GM12878 (cell line): ENCODE measurements at regions not wholly inside any gene's neighbourhood (a gene's known extent, or its start where the extent isn't known, plus 50 kb on each side); places are given as distances from the start of the nearest gene placed in this dataset.

ENCODE experiments used
- ATAC-seq: fragments of 200-7000 bp; cut with Tn5 transposase; 3 replicates; pipeline ENCODE4 v1.9.1; 2020; ENCODE audit warnings: mild to moderate bottlenecking, moderate library complexity
- BruUV-seq: library from RNA; stranded (reverse); fragments of 400-500 nt; replicated peaks from 2 replicates; lab custom pipeline; 2021; lab: Mats Ljungman, UMichigan
- CTCF ChIA-PET: fragments of 300-600 bp; sonication (Branson Sonifier 250); formaldehyde crosslinking; extraction: SDS; loops from one replicate; lab custom pipeline; 2021; ENCODE audit warnings: inconsistent platforms; lab: Yijun Ruan, JAX
- POLR2A ChIA-PET: fragments of 350-600 bp; formaldehyde crosslinking; extraction: SDS; loops from one replicate; lab custom pipeline; 2021; ENCODE audit warnings: inconsistent platforms; lab: Charles Lee
- RAD21 ChIA-PET: fragments of 300-600 bp; sonication (Branson Sonifier 250); formaldehyde crosslinking; loops from one replicate; lab custom pipeline; 2023; ENCODE audit warnings: antibody characterized with exemption; ENCODE audit not compliant: unreplicated experiment; lab: Charles Lee
- SMC1A ChIA-PET: fragments of 300-600 bp; sonication (Branson Sonifier 250); formaldehyde crosslinking; loops from one replicate; lab custom pipeline; 2023; ENCODE audit not compliant: unreplicated experiment, uncharacterized antibody; lab: Charles Lee
- DNase-seq: peaks from one replicate; pipeline ENCODE4 v3.0.0-alpha.2; 2011; ENCODE audit warnings: low read depth, low spot score
- FAIRE-seq: peaks from 3 replicates; lab custom pipeline; 2011; peaks lifted over from hg19 to GRCh38; lab: Jason Lieb, UNC
- H2AFZ ChIP-seq: 2 replicates; pipeline ENCODE4 v1.6.0; 2011; ENCODE audit warnings: low read depth, low read length, control low read depth; ENCODE audit not compliant: control insufficient read depth
- H3K27ac ChIP-seq: 2 replicates; pipeline ENCODE4 v1.5.1; 2011; ENCODE audit warnings: control low read depth; ENCODE audit not compliant: control insufficient read depth, insufficient read depth
- H3K27me3 ChIP-seq, 2 experiments: replicated peaks in 1 of 2; 2 replicates each; pipeline versions ENCODE4 v1.6.0 to v1.6.1; 2011; ENCODE audit warnings: low read length in 1 of 2; ENCODE audit not compliant: control insufficient read depth in 2 of 2, insufficient read depth in 2 of 2
- H3K36me3 ChIP-seq, 2 experiments: 2 replicates each; pipeline ENCODE4 v1.5.1; 2011; ENCODE audit warnings: low read length in 1 of 2; ENCODE audit not compliant: control insufficient read depth in 2 of 2, insufficient read depth in 2 of 2
- H3K4me1 ChIP-seq: 2 replicates; pipeline ENCODE4 v1.6.1; 2011; ENCODE audit warnings: mild to moderate bottlenecking, low read length, moderate library complexity, mixed read lengths; ENCODE audit not compliant: control insufficient read depth, insufficient read depth
- H3K4me2 ChIP-seq: 2 replicates; pipeline ENCODE4 v1.6.0; 2011; ENCODE audit warnings: control low read depth; ENCODE audit not compliant: control insufficient read depth, insufficient read depth
- H3K4me3 ChIP-seq: fragments of 200-600 bp; sonication (generic); 2 replicates; pipeline ENCODE4 v1.5.1; 2016
- H3K79me2 ChIP-seq: 2 replicates; pipeline ENCODE4 v1.6.0; 2011; ENCODE audit warnings: low read length; ENCODE audit not compliant: control insufficient read depth, insufficient read depth
- H3K9ac ChIP-seq: 2 replicates; pipeline ENCODE4 v1.8.0; 2011; ENCODE audit warnings: low read length, control low read depth, mixed read lengths; ENCODE audit not compliant: control insufficient read depth, insufficient read depth
- H3K9me3 ChIP-seq: replicated peaks from 3 replicates; pipeline ENCODE4 v1.5.1; 2011; ENCODE audit warnings: mild to moderate bottlenecking, low read length; ENCODE audit not compliant: control insufficient read depth, insufficient read depth
- H4K20me1 ChIP-seq: 2 replicates; pipeline ENCODE4 v1.6.0; 2011; ENCODE audit not compliant: control insufficient read depth, insufficient read depth
- BCL11A ChIP-seq: IDR thresholded peaks from 2 replicates; pipeline ENCODE4 v1.6.1; 2011; ENCODE audit warnings: low read depth, low read length
- FOXK2 ChIP-seq: fragments of 450-650 bp; IDR thresholded peaks from 2 replicates; pipeline ENCODE4 v1.6.1; 2017; ENCODE audit warnings: mild to moderate bottlenecking, moderate library complexity
- GABPA ChIP-seq: IDR thresholded peaks from 2 replicates; pipeline ENCODE4 v1.6.1; 2014; ENCODE audit warnings: antibody characterized with exemption, low read depth, mild to moderate bottlenecking, inconsistent platforms
- HDGF ChIP-seq: fragments of 450-650 bp; IDR thresholded peaks from 2 replicates; pipeline ENCODE4 v1.6.1; 2016; ENCODE audit warnings: antibody characterized with exemption
- KLF5 ChIP-seq: fragments of 450-650 bp; IDR thresholded peaks from 2 replicates; pipeline ENCODE4 v1.6.1; 2014; ENCODE audit warnings: mild to moderate bottlenecking; ENCODE audit not compliant: partially characterized antibody
- MTA3 ChIP-seq: IDR thresholded peaks from 2 replicates; pipeline ENCODE4 v1.6.1; 2012; ENCODE audit warnings: low read length, inconsistent platforms, borderline replicate concordance
- MYC ChIP-seq: IDR thresholded peaks from 2 replicates; pipeline ENCODE4 v1.6.1; 2011; ENCODE audit warnings: mild to moderate bottlenecking, low read length, moderate library complexity, inconsistent platforms; ENCODE audit not compliant: insufficient read depth, insufficient replicate concordance, insufficient read length, severe bottlenecking
- NBN ChIP-seq: fragments of 450-650 bp; IDR thresholded peaks from 2 replicates; pipeline ENCODE4 v1.6.1; 2016
- NFIC ChIP-seq: IDR thresholded peaks from 2 replicates; pipeline ENCODE4 v1.6.1; 2012; ENCODE audit warnings: low read depth, mild to moderate bottlenecking, inconsistent platforms, low read length, moderate library complexity
- POLR2AphosphoS5 ChIP-seq: IDR thresholded peaks from 2 replicates; pipeline ENCODE4 v1.6.1; 2011; ENCODE audit warnings: mild to moderate bottlenecking, low read length, inconsistent platforms
- SREBF1 ChIP-seq: IDR thresholded peaks from 2 replicates; pipeline ENCODE4 v1.6.1; 2012; ENCODE audit warnings: mild to moderate bottlenecking, low read length
- SREBF2 ChIP-seq: IDR thresholded peaks from 2 replicates; pipeline ENCODE4 v1.6.1; 2012; ENCODE audit warnings: mild to moderate bottlenecking, low read length
- SUZ12 ChIP-seq: fragments of 200-600 bp; sonication (generic); IDR thresholded peaks from one replicate; pipeline ENCODE4 v1.6.1; 2018; ENCODE audit warnings: antibody characterized with exemption, mild to moderate bottlenecking; ENCODE audit not compliant: unreplicated experiment
- ZNF207 ChIP-seq: fragments of 450-650 bp; IDR thresholded peaks from 2 replicates; pipeline ENCODE4 v1.6.1; 2014; ENCODE audit warnings: antibody characterized with exemption, mild to moderate bottlenecking, borderline replicate concordance
- ZNF274 ChIP-seq: IDR thresholded peaks from one replicate; pipeline ENCODE4 v1.8.0; 2011; ENCODE audit not compliant: insufficient read length, insufficient read depth
- WGBS: methylation state at CpG from one replicate; pipeline ENCODE4 v1.1.6; 2016; ENCODE audit warnings: low lambda C conversion rate; ENCODE audit not compliant: insufficient replicate concordance, insufficient coverage; ENCODE audit errors: missing lambda C conversion rate; 5-methylcytosine and 5-hydroxymethylcytosine counted together
- in situ Hi-C: fragments of 300-500 bp; cut with MboI; formaldehyde crosslinking; loops from 9 replicates; pipeline ENCODE4 v1.14.3; 2018; ENCODE audit warnings: mixed read lengths
- intact Hi-C: fragments of 100-400 bp; cut with micrococcal nuclease; formaldehyde crosslinking; loops from one replicate; pipeline ENCODE4 v1.14.2; 2022; ENCODE audit not compliant: unreplicated experiment
- TF ChIP-seq, protein P1 (sequence below): fragments of 450-650 bp; IDR thresholded peaks from 2 replicates; pipeline ENCODE4 v1.6.1; 2017; ENCODE audit warnings: mild to moderate bottlenecking, low read depth, inconsistent platforms; ENCODE audit not compliant: poor library complexity, severe bottlenecking
- TF ChIP-seq, protein P2 (sequence below): fragments of 450-650 bp; IDR thresholded peaks from 2 replicates; pipeline ENCODE4 v1.6.1; 2017; ENCODE audit warnings: mild to moderate bottlenecking
- TF ChIP-seq, protein P3 (sequence below): fragments of 450-650 bp; formaldehyde crosslinking; IDR thresholded peaks from 2 replicates; pipeline ENCODE4 v1.5.0; 2022; ENCODE audit warnings: mild to moderate bottlenecking, missing genetic modification characterization

DNA sequence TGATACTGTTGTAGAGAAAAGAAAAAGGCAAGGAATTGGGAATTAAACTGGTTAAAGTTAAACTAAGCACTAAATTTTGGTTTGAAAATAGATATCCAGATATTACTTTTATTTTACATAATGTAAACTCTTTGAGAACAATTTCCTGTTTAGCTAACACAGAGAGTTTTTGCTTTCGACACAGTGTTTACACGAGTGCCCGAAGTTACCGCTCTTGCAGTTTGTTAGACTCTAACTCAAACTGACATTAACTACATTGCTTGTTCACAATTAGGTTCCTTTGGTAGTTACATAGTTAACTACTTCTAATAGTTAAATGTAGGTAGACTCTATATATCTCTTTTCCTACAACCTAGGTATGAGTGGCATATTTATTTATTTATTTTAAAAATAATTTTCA, 117.1 kb upstream of the CHD1 start:
- H4K20me1 ChIP-seq, result no peaks in the 10 kb centered on the region
- no peak overlapping the region for H3K27ac ChIP-seq
- H3K4me2 ChIP-seq, result no peak overlapping the region
- no peak for DNase-seq
- CTCF ChIA-PET, result interaction anchor here (0.7 to 1.1 kb wide), 2 partner anchors 44 to 277 kb away, joined by 3 read pairs; no protein-coding TSS in a partner anchor
- H3K9ac ChIP-seq, result no peak overlapping the region
- SMC1A ChIA-PET, result interaction anchor here (2.3 kb wide), 1 partner anchor 12 kb away, joined by 7 read pairs; no protein-coding TSS in a partner anchor
- no peak overlapping the region for H2AFZ ChIP-seq
- in situ Hi-C loops, result loop anchor here (25.0 kb wide), 1 partner anchor 1859 kb away; the partner anchor contains the start of gene RIOK2
- TF ChIP-seq, protein P1, sequence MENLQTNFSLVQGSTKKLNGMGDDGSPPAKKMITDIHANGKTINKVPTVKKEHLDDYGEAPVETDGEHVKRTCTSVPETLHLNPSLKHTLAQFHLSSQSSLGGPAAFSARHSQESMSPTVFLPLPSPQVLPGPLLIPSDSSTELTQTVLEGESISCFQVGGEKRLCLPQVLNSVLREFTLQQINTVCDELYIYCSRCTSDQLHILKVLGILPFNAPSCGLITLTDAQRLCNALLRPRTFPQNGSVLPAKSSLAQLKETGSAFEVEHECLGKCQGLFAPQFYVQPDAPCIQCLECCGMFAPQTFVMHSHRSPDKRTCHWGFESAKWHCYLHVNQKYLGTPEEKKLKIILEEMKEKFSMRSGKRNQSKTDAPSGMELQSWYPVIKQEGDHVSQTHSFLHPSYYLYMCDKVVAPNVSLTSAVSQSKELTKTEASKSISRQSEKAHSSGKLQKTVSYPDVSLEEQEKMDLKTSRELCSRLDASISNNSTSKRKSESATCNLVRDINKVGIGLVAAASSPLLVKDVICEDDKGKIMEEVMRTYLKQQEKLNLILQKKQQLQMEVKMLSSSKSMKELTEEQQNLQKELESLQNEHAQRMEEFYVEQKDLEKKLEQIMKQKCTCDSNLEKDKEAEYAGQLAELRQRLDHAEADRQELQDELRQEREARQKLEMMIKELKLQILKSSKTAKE, result no peak
- TF ChIP-seq SREBF1 (no peak), HDGF (no peak), NFIC (no peak), NBN (no peak), GABPA (no peak), BCL11A (no peak), MTA3 (no peak), FOXK2 (no peak), KLF5 (no peak), POLR2AphosphoS5 (no peak), ZNF274 (no peak), ZNF207 (no peak), SREBF2 (no peak), SUZ12 (no peak), MYC (no peak)
- TF ChIP-seq, protein P2, sequence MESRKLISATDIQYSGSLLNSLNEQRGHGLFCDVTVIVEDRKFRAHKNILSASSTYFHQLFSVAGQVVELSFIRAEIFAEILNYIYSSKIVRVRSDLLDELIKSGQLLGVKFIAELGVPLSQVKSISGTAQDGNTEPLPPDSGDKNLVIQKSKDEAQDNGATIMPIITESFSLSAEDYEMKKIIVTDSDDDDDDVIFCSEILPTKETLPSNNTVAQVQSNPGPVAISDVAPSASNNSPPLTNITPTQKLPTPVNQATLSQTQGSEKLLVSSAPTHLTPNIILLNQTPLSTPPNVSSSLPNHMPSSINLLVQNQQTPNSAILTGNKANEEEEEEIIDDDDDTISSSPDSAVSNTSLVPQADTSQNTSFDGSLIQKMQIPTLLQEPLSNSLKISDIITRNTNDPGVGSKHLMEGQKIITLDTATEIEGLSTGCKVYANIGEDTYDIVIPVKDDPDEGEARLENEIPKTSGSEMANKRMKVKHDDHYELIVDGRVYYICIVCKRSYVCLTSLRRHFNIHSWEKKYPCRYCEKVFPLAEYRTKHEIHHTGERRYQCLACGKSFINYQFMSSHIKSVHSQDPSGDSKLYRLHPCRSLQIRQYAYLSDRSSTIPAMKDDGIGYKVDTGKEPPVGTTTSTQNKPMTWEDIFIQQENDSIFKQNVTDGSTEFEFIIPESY, result no peak
- TF ChIP-seq, protein P3, sequence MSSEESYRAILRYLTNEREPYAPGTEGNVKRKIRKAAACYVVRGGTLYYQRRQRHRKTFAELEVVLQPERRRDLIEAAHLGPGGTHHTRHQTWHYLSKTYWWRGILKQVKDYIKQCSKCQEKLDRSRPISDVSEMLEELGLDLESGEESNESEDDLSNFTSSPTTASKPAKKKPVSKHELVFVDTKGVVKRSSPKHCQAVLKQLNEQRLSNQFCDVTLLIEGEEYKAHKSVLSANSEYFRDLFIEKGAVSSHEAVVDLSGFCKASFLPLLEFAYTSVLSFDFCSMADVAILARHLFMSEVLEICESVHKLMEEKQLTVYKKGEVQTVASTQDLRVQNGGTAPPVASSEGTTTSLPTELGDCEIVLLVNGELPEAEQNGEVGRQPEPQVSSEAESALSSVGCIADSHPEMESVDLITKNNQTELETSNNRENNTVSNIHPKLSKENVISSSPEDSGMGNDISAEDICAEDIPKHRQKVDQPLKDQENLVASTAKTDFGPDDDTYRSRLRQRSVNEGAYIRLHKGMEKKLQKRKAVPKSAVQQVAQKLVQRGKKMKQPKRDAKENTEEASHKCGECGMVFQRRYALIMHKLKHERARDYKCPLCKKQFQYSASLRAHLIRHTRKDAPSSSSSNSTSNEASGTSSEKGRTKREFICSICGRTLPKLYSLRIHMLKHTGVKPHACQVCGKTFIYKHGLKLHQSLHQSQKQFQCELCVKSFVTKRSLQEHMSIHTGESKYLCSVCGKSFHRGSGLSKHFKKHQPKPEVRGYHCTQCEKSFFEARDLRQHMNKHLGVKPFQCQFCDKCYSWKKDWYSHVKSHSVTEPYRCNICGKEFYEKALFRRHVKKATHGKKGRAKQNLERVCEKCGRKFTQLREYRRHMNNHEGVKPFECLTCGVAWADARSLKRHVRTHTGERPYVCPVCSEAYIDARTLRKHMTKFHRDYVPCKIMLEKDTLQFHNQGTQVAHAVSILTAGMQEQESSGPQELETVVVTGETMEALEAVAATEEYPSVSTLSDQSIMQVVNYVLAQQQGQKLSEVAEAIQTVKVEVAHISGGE (CRISPR knock-in tag), result no peak
- no peaks in the 10 kb centered on the region for H3K4me1 ChIP-seq
- no peak overlapping the region for H3K4me3 ChIP-seq
- POLR2A ChIA-PET, result no interaction called here
- H3K79me2 ChIP-seq, result no peaks in the 10 kb centered on the region
- no peaks in the 10 kb centered on the region for H3K9me3 ChIP-seq
- intact Hi-C loops, result no loop called here
- H3K27me3 ChIP-seq, result peaks cover 0 to 3% of the 10 kb centered on the region in 2 experiments; a peak in 1 of 4 replicates
- WGBS, result 94% methylated on average over 4 of the region's 4 CpGs
- BruUV-seq, result no TSS peak
- no peaks in the 10 kb centered on the region for H3K36me3 ChIP-seq
- no peak for ATAC-seq
- no peak for FAIRE-seq
- RAD21 ChIA-PET, result interaction anchor here (1.2 kb wide), 1 partner anchor 14 kb away, joined by 3 read pairs; no protein-coding TSS in a partner anchor
